ENCODE measurements at regions not wholly inside any gene's neighbourhood (a gene's known extent, or its start where the extent isn't known, plus 50 kb on each side); places are given as distances from the start of the nearest gene placed in this dataset.
"Not testable (repeated sequence)": the region's sequence is repeated elsewhere in the genome, so short reads cannot be mapped to it uniquely, and the experiment has no call there.

- no peak for DNase-seq
Measured at GRCh38 chr5:21007781-21008180, 1019.8 kb upstream of the CDH18 start.

DNA sequence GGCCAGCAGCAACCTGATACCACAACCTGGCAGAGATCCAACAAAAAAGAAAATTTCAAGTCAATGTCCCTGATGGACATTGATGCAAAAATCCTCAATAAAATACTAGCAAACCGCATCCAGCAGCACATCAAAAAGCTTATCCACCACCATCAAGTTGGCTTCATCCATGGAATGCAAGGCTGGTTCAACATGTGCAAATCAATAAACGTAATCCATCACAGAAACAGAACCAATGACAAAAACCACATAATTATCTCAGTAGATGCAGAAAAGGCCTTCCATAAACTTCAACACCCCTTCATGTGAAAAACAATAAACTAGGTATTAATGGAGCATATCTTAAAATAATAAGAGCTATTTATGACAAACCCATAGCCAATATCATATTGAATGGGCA, 1000.9 kb upstream of the CDH18 start:
- DNase-seq: not testable (repeated sequence)

- no peak for DNase-seq
Measured at GRCh38 chr5:20985754-20986153, 997.8 kb upstream of the CDH18 start.

DNA sequence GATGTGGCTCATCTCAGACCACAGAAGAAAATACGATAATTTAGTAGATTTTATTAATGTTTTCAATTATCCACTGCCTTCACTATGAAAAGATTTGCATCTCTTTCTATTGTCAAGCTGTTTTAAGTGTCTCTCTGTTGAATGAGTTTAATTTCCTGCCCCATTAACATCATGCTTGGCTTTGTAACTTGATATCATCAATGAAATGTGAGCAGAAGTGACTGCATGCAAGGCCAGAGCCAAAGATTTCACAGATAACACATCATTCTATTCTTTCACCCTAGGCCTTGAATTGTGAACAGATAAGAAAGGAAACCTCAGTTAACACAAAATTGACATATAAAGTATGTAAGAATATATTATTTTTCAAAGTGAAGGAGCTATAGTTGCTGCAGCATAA, 986.4 kb upstream of the CDH18 start:
- no peak for DNase-seq

DNA sequence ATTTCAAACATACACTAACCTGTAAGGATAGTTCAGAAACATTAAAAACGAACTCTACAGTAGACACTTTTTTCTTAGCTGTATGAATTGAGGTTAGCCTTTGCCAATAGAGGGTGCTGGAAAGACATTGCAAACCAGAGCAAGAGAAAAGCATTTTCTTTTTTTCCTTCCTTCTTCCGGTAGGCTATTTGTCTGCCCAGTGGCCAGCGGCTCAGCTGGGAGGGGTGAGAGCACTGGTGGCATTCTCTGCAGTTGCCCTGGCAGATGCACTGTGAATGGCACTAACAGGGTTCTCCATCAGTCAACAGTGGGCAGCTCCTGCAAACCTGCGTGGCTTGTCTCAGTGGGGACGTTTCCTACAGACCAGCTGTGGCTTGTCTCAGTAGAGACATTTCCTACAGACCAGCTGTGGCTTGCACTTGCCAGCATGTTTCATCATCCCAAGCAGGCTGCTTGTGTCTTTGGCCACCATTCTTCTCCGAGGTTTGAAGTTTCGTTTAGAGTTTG, 984.5 kb upstream of the CDH18 start:
- no peak for DNase-seq

DNA sequence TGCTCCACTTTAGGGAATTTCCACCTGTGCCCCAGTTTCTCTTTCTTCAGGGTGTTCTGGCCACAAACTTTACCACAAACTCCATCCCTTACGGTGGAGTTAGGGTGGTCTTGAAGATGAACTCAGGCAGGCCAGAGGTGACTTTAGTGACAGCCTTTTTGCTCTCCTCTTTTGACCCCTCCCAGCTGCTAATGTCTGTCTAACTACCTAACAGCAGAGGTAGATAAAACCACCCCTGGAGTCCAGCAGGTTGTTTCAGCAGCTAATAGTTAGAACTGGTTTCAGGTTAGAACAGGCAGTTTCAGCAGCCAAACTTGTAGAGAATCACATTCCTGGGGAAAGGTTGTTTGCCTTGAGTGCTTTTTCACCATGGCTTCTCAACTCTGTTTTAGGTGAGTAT, 971.3 kb upstream of the CDH18 start:
- DNase-seq: no peak

- no peak for DNase-seq
Measured at GRCh38 chr5:20958641-20959040, 970.6 kb upstream of the CDH18 start.

- no peak for DNase-seq
Measured at GRCh38 chr5:20956134-20956533, 968.1 kb upstream of the CDH18 start.

- DNase-seq: no peak
Measured at GRCh38 chr5:20949636-20950035, 961.6 kb upstream of the CDH18 start.

DNA sequence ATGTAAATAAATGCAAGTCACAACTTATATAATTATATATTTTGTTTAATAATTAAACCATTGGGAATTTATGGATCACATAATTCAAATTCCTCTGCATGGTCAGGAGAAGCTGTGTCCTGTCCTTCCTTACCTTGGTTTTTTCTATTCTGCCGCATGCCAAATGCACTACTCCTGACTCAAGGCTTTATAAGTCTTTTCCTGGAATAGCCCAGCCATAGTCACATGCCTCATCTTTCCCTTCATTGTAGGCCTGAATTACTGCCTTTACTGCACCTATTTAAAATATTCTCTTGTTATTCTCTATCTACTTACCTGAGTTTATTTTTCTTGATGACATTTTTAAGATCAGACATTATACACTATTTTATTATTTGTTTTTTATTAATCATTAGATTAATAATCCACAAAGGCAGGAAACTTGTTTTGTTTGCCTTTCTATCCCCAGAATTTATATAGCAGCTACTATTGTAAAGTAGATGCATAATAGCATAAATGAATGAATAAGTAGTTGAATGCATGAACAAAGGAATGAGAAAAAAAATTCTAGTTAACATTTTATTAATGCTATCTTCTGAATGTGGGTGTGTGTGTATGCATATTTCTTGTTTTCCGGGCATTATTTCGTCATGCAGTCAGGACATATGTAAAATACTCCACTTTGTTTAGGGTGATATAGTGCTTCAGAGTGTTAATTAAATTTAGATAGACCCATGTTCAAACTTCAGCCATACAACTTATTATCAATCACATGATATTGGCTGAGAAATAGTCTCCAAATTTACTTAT, 955.4 kb upstream of the CDH18 start:
- not testable (repeated sequence) for DNase-seq

DNA sequence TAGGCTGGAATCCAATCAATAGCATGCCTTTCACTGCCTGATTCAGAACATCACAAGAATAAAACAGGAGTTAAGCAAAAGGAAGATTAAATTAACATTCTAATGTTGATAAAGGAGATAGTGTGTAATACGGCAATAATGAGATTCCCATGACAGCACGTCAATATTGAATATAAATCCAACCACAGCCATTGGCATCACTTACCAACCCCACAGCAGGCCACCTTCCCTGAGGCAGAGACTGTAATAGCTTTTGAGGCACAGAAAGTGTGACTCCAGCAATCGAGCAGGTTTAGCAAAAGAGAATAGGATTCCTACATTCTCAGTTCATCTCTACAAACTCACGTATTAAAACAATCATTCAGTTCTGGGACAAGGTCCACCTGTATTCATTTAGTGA, 954.6 kb upstream of the CDH18 start:
- not testable (repeated sequence) for DNase-seq

GRCh38 chr5:20940786-20941185, 952.8 kb upstream of the CDH18 start:
- not testable (repeated sequence) for DNase-seq

DNA sequence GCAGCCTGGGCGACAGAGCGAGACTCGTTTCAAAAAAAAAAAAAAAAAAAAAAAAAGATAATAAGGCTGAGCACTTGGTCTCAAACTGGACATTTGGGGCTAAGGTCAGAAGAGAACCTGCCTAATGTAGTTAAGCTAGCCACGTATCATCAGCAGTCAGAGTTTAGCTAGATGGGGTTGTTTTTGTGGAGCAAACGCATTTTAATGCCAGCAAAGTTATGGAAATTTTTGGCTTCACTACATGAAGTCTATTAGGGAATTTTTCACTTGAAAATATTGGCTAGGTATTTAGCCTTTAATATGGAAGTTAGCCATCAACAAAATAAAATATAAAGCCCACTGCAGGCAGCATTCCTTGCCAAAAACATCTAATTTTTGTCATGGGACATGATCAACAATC, 902.9 kb upstream of the CDH18 start:
- DNase-seq: not testable (repeated sequence)

GRCh38 chr5:20875726-20876125, 887.7 kb upstream of the CDH18 start:
- DNase-seq: not testable (repeated sequence)

DNA sequence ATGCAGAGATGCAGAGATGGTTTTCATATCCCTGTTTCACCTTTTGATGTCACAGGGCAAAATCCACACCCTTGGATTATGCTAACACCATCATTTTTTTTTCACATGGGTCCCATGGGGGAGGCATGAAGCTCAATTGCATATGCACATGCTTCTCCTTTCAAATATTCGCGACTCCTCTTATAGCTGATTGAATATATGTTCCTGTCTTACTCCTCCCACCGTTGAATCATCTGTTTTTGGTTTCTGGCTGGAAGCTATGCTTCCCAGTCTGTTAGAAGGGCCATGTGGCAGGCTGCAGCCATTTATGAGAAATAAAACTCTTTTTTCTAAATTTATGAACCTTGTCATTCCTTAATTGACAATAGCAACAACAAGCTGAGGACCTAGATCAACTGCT, 877.9 kb upstream of the CDH18 start:
- not testable (repeated sequence) for DNase-seq

DNA sequence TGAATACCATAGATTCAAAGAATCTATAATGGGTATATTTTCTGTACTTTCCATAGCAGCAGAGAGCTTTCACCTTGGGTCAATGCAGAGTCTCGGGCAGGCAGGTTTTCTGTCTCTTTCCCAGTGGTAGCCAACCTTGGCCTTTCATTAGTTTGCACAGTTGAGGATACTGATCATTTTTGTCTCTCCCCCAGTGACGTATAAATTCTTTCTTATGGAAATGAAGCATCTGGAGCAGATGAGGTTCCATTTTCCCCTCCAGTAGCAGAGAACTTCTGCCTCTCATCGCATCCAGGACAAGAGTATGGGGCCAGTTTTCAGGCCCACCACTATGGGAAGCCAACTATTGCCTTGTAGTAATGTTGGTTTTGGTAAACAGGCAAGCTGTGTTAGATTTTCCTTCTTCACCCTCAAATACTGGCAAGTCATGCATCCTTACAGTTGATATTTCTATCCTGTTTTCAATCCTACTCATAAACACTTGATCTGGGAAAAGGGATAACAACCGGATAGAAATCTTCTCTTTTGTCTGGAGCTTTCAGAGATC, 845.2 kb upstream of the CDH18 start:
- DNase-seq: no peak

DNA sequence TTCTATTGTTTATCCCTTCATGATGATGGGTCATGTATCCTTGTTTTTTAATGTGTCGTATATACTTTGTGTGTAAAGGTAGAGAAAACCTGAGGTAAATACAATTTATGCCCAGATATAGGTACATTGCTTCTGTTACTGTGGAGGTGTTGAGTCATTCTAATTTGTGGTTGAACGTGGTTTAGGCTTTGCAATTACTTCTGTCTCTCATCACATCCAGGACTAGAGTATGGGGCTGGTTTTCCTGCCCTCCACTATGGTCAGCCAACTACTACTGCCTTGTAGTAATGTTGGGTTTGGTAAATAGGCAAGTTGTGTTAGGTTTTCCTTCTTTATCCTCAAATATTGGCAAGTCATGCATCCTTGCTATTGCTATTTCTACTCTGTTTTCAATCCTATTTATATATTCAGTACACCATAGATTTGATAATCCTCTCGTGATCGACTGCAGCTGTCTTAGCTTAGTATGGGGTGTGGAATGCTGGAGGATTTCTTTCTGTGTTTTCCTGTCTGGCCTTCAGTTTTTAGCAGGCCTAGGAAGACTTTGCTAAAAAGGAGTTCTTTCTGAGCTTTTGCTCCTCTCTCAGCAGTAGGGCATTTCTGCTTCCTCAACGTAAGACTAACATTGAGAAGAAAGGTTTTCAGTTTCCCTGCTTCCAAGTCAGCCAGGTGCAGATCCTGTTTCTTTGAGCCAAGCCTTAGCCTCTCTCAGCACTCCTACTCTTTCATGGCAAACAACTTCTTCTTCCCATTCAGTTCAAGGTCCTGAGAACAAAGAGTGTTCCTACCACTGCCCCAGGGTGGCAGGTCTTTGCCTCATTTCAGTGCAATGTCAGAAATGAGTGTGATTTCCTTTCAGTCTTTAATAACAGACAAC, 844.4 kb upstream of the CDH18 start:
- DNase-seq: no peak

- DNase-seq: not testable (repeated sequence)
Measured at GRCh38 chr5:20825951-20826350, 838.0 kb upstream of the CDH18 start.

- DNase-seq: not testable (repeated sequence)
Measured at GRCh38 chr5:20797216-20797615, 809.2 kb upstream of the CDH18 start.

DNA sequence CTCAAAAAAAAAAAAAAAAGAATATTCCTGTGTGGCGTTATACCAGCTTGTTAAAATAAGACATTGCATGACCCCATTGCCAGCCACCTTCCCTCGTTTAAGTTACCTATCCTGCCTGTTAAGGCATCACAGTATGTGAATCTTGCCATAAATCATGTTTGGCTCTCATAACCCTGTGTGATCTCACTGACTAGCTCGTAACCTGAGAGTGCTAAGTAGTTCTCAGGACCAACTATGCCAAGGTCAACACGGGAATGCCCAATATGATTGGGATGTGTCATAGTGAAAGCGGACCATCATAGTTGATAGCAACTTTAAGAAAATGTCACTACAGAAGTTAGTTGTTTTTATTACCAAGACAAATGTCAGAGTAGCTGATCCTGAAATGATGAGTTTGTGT, 796.8 kb upstream of the CDH18 start:
- DNase-seq: not testable (repeated sequence)

- DNase-seq: not testable (repeated sequence)
Measured at GRCh38 chr5:20783484-20783883, 795.5 kb upstream of the CDH18 start.

- not testable (repeated sequence) for DNase-seq
Measured at GRCh38 chr5:20771338-20771737, 783.3 kb upstream of the CDH18 start.

- DNase-seq: not testable (repeated sequence)
Measured at GRCh38 chr5:20765074-20765473, 777.1 kb upstream of the CDH18 start.

All from fibroblast of skin of right quadriceps (primary cell).